COLO829 (cell line): ENCODE measurements at regions not wholly inside any gene's neighbourhood (a gene's known extent, or its start where the extent isn't known, plus 50 kb on each side); places are given as distances from the start of the nearest gene placed in this dataset.

Experiments
- DNase-seq: peaks from one replicate; pipeline ENCODE4 v3.0.0; 2012; ENCODE audit warnings: low spot score

GRCh38 chrX:82087699-82088098 is 885.8 kb downstream of the SH3BGRL start:
- DNase-seq, result peak; percentile 2

GRCh38 chrX:82092307-82092706 is 890.4 kb downstream of the SH3BGRL start:
- DNase-seq, result no peak

- DNase-seq, result no peak
These were observed 923.2 kb downstream of the SH3BGRL start for GRCh38 chrX:82125103-82125502.

GRCh38 chrX:82127228-82128123 is 925.6 kb downstream of the SH3BGRL start:
- no peak for DNase-seq

- DNase-seq, result no peak
These were observed 932.5 kb downstream of the SH3BGRL start for GRCh38 chrX:82134378-82134777.

- DNase-seq, result no peak
These were observed 940.0 kb downstream of the SH3BGRL start for GRCh38 chrX:82141942-82142341.

- DNase-seq, result no peak
These were observed 959.3 kb downstream of the SH3BGRL start for GRCh38 chrX:82161195-82161594.

- peak; percentile 6 for DNase-seq
These were observed 961.8 kb downstream of the SH3BGRL start for GRCh38 chrX:82163701-82164100.

- no peak for DNase-seq
These were observed 995.0 kb downstream of the SH3BGRL start for GRCh38 chrX:82196866-82197265.

GRCh38 chrX:82208975-82209374 is 1007.1 kb downstream of the SH3BGRL start:
- DNase-seq, result no peak

GRCh38 chrX:82218361-82218760 is 1016.5 kb downstream of the SH3BGRL start:
- DNase-seq, result peak; percentile 33

GRCh38 chrX:82219129-82219528 is 1017.2 kb downstream of the SH3BGRL start:
- no peak for DNase-seq

GRCh38 chrX:82224961-82225360 is 1023.1 kb downstream of the SH3BGRL start:
- DNase-seq, result no peak

GRCh38 chrX:82230013-82230412 is 1028.1 kb downstream of the SH3BGRL start:
- no peak for DNase-seq

GRCh38 chrX:82232679-82233078 is 1030.8 kb downstream of the SH3BGRL start:
- no peak for DNase-seq

- DNase-seq, result no peak
These were observed 1035.4 kb downstream of the SH3BGRL start for GRCh38 chrX:82237328-82237727.
